ENCODE measurements at regions not wholly inside any gene's neighbourhood (a gene's known extent, or its start where the extent isn't known, plus 50 kb on each side); places are given as distances from the start of the nearest gene placed in this dataset.

DNA sequence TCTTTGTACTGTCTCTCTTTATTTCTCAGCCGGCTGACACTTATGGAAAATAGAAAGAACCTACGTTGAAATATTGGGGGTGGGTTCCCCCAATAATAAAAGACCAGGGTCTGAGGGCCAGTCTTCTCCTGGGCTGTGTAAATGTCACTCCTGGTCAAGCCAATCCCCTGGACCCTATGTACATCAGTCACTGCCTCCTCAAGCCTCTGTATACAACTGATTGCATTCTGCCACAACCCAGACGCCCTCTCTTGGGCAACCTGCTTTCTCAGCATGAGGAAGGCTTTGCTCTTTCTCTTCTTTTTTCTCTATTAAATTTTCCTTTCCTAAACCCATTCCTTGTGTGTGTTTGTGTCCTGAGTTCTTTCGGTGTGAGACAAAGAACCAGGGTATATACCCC is 84.1 kb upstream of the SERBP1 start:
- no peaks in the 10 kb centered on the region for H4K20me1 ChIP-seq (ENCODE audit: control insufficient read depth, insufficient read depth, insufficient read length)
- no peak overlapping the region for H2BK5ac ChIP-seq (ENCODE audit: insufficient read length, low read length)
- no CpG with 5 or more reads among the region's 4 CpGs for WGBS (ENCODE audit: extremely low coverage, insufficient read length, low lambda C conversion rate)
- DNase-seq: no peak
- no peaks in the 10 kb centered on the region for H3K79me2 ChIP-seq (ENCODE audit: insufficient read depth, low read length)
- no peak overlapping the region for H2BK120ac ChIP-seq (ENCODE audit: low read depth, low read length, poor library complexity, severe bottlenecking)
- H2AFZ ChIP-seq (ENCODE audit: low read length): no peak overlapping the region
- H3K14ac ChIP-seq (ENCODE audit: insufficient read depth, low read length): no peak overlapping the region
- Mint-ChIP-seq H3K36me3 (ENCODE audit: insufficient read depth in 1 of 3, low read depth in 3 of 3) (peaks cover 13 to 34% (median 15%) of the 10 kb centered on the region in 3 experiments), H3K27me3 (ENCODE audit: low read depth) (peaks cover 97% of the 10 kb centered on the region), H3K4me3 (no peak overlapping the region), H3K9me3 (peaks cover 37 to 42% of the 10 kb centered on the region in 2 experiments), H3K27ac (no peak overlapping the region; a peak in 1 of 7 replicates), H3K4me1 (peaks cover 19 to 23% of the 10 kb centered on the region in 2 experiments)
- no peak overlapping the region for H3K23ac ChIP-seq (ENCODE audit: insufficient read length, low read depth, low read length)
- H4K91ac ChIP-seq (ENCODE audit: insufficient read length, low read depth, low read length): no peak overlapping the region
- H3T11ph ChIP-seq (ENCODE audit: low read length): no peak overlapping the region
- H3K4me2 ChIP-seq (ENCODE audit: insufficient read depth, insufficient read length, low read length): no peak overlapping the region
- no peak overlapping the region for H4K5ac ChIP-seq (ENCODE audit: insufficient read length, low read depth, low read length)
- H3K23me2 ChIP-seq (ENCODE audit: insufficient read length, low read depth, low read length, poor library complexity, severe bottlenecking): peaks cover 2% of the 10 kb centered on the region
- H3K9me3 ChIP-seq (ENCODE audit: control insufficient read depth, low read depth, low read length): peaks cover 19% of the 10 kb centered on the region
- TF ChIP-seq, protein P1, sequence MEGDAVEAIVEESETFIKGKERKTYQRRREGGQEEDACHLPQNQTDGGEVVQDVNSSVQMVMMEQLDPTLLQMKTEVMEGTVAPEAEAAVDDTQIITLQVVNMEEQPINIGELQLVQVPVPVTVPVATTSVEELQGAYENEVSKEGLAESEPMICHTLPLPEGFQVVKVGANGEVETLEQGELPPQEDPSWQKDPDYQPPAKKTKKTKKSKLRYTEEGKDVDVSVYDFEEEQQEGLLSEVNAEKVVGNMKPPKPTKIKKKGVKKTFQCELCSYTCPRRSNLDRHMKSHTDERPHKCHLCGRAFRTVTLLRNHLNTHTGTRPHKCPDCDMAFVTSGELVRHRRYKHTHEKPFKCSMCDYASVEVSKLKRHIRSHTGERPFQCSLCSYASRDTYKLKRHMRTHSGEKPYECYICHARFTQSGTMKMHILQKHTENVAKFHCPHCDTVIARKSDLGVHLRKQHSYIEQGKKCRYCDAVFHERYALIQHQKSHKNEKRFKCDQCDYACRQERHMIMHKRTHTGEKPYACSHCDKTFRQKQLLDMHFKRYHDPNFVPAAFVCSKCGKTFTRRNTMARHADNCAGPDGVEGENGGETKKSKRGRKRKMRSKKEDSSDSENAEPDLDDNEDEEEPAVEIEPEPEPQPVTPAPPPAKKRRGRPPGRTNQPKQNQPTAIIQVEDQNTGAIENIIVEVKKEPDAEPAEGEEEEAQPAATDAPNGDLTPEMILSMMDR (conservative IDR thresholded peaks at IDR 0.05): no peak
- H3K4me1 ChIP-seq (ENCODE audit: insufficient read depth, low read length): no peaks in the 10 kb centered on the region; the same call in 1 of the 2 replicates
- H3K18ac ChIP-seq (ENCODE audit: insufficient read length, low read depth, low read length): no peak overlapping the region
- no peak overlapping the region for H3K27ac ChIP-seq (ENCODE audit: insufficient read length, low read depth, low read length)
- H2BK12ac ChIP-seq (ENCODE audit: insufficient read length, low read depth, low read length): no peak overlapping the region
- H4K8ac ChIP-seq (replicated peaks; ENCODE audit: insufficient read length, low read depth, low read length): no peak overlapping the region
- peaks cover 50% of the 10 kb centered on the region for H3K27me3 ChIP-seq (ENCODE audit: insufficient read depth, low read length)
- H3K56ac ChIP-seq (ENCODE audit: insufficient read length, low read depth, low read length): no peak overlapping the region
- H3K9ac ChIP-seq (ENCODE audit: extremely low read depth, insufficient read length, low read length): no peak overlapping the region
- H3K4ac ChIP-seq (ENCODE audit: low read depth, low read length): no peak overlapping the region
- no peak overlapping the region for H2AK5ac ChIP-seq (ENCODE audit: insufficient read length, low read length)
- H2BK15ac ChIP-seq (ENCODE audit: low read depth, low read length): no peak overlapping the region
- H3K79me1 ChIP-seq (ENCODE audit: insufficient read depth, low read depth, low read length, poor library complexity, severe bottlenecking): no peaks in the 10 kb centered on the region
- no peak overlapping the region for H2BK20ac ChIP-seq (ENCODE audit: low read depth, low read length, poor library complexity, severe bottlenecking)

Measured in H9 (cell line).